ENCODE measurements at regions not wholly inside any gene's neighbourhood (a gene's known extent, or its start where the extent isn't known, plus 50 kb on each side); places are given as distances from the start of the nearest gene placed in this dataset.

DNA sequence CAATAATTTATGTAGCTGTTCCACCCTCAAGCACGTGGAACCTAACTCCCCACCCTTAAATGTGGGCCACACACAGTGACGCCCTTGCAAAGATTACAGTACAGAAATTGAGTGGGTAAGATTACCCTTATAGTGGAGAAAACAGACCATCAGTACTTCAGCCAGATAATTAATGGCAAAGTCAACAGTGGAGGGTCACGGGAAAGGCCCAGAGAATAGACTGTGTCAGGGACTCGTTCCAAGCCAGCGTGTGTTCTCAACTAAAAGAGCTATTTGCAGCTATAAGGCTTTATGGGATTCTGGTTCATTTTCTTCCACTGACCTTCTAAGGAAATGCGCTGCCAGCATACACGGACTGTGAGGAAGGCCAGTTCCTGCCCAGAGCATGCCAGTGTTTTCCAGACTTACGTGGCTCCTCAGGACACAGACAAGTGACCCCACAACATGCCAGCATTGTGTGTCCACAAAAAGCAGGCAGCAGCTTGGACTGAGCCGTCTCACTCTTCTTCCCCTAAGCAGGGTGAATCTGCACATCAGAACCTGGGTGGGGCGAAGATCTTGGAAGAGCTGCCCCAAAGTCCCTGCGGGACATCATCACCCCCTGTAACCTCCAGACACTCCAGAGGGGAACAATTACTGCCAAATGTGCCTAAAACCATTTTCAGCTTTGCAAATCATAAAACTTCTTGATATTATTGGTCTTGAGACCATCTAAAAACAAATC, 428.5 kb downstream of the OCA2 start:
- no peak for DNase-seq

DNA sequence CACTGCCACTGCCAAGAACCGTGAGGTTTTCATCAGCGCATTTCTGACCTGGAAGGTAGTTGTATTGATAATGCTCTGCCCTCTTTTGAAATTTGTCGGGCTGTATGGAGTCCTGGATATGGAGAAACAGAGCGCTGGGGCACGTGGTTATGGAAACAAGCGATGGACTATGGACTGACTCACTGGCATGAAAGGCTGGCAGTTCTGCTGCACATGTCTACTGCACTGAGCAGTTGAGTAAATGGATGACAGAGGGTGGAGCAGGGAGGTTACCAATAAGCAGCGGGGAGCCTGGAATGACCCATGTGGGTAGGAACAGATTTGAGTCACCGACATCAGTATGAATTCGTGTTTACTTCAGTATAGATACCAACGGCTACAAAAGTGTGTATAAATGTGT, 429.5 kb downstream of the OCA2 start:
- DNase-seq, result no peak

DNA sequence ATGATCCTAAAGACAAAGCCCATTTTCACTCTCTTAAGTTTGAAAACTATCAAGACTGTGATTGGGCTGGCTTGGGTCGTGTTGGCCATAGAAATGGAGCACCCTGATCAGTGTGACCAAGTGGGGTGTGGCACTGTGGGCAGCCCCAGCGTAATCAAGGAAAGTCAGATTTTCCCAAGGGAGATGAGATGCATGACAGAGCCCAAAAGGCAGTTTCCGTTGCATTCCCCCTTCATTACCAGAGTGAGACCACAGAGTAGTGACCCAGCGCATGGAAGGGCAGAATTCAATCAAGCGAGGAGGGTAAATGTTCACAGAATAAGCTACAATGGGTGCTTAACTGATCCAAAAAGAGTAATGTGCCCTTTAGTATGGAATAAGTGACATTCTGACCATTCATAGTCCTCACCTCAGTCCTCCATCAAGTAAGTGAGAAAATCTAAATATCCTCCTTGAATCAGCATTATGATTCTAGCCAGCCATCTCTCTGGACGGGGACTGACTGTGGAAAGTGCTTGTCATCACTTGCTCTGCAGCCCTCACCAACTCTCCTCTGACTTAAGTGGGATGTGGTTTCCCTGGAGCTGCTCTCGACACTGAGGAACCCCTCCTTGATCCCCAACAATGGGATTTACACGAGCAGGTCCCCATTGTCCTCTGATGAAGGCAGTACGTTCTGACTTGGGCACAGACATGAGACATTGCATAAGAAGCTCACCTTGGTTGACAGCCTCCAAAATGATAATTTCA, 430.5 kb downstream of the OCA2 start:
- no peak for DNase-seq

- no peak for DNase-seq
Measured at GRCh38 chr15:27665002-27665401, 434.1 kb downstream of the OCA2 start.

GRCh38 chr15:27662892-27663291, 436.2 kb downstream of the OCA2 start:
- no peak for DNase-seq

DNA sequence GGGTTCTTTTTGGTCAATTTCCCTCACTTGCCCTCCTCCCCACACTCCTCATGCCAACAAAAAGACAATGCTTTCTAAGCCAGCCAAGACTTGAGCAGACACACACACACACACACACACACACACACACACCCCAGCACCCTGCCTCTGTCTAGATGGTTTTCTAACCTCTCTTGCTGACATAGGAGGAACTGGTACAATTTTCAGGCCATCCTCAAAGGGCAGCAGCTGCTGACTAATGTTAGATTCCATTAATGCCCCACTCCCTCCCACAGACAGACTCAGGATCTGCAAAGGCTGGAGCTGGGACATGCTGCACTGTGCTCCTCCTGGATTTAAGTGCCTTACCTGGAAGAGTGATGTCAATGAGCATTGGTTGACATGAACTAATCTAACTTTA, 438.4 kb downstream of the OCA2 start:
- DNase-seq, result no peak

DNA sequence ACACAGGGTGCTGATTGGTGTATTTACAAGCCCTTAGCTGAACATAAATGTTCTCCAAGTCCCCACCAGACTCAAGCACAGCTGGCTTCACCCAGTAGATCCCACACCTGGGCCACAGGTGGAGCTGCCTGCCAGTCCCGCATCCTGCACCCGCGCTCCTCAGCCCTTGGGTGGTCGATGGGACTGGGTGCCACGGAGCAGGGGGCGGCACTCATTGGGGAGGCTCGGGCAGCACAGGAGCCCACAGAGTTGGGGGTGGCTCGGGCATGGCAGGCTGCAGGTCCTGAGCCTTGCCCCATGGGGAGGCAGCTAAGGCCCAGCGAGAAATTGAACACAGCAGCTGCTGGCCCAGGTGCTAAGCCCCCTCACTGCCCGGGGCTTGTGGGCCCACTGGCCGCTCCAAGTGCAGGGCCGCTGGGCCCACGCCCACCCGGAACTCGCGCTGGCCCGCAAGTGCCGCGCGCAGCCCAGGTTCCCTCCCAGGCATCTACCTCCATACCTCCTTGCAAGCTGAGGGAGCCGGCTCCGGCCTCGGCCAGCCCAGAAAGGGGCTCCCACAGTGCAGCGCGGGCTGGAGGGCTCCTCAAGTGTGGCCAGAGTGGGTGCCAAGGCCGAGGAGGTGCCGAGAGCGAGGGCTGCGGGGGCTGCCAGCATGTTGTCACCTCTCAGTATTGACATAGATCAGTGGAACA, 442.7 kb downstream of the OCA2 start:
- no peak for DNase-seq

- no peak for DNase-seq
Measured at GRCh38 chr15:27655056-27655455, 444.1 kb downstream of the OCA2 start.

GRCh38 chr15:27650244-27650643, 448.9 kb downstream of the OCA2 start:
- DNase-seq, result no peak

DNA sequence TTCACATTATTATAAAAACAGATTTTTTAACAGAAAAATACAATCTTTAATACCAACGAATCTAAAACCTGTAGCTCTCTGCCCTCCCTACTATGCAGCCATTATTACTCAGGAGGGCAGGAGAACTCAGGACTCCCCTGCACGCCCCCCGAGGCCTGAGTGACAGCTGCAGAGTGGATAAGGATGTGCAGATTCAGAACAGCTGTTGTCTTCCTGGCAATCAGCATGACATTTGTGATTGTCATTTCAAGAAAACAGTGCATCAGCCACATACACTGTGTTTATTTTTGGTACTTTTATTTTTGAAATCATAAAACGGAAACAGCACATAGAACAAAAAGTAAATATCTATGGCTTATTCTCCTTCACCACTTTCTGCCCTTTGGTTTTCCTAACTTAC, 450.8 kb downstream of the OCA2 start:
- no peak for DNase-seq

DNA sequence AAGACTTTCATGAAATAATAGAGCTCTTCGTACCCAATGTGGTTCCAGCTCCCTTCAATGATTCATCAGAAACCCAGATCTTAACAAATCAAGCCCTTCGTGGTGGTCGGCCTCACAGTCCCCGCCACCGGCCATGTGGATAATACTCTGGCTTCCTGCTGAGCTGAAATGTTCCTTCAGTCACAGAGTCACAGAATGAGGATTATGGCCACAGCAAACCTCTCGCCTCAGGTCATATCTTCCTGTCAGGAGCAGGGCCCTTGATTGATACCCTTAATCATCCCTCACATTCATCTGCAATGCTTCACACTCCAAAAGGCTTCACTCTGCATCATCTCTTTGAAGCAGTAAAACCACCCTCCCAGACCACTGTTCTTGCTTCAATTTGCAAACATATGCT, 452.6 kb downstream of the OCA2 start:
- DNase-seq, result no peak

- no peak for DNase-seq
Measured at GRCh38 chr15:27645672-27646071, 453.4 kb downstream of the OCA2 start.

- no peak for DNase-seq
Measured at GRCh38 chr15:27642981-27643380, 456.1 kb downstream of the OCA2 start.

DNA sequence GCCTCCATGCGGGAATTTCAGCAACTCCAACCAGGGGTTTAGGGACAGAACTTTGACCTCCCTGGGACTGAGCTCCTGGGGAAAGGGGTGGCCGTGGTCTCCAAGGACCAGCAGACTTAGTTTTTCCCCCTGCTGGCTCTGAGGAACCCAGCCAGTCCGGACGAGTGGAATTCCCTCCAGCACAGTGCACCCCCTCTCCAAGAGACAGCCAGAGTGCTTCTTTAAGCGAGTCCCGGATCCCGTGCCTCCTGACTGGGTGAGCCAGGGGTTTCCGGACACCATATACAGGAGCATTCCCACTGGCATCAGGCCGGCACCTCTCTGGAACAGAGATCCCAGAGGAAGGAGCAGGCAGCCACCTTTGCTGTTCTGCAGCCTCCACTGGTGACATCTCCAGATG, 459.5 kb downstream of the OCA2 start:
- DNase-seq, result no peak

- DNase-seq, result no peak
Measured at GRCh38 chr15:27638958-27639357, 460.2 kb downstream of the OCA2 start.

DNA sequence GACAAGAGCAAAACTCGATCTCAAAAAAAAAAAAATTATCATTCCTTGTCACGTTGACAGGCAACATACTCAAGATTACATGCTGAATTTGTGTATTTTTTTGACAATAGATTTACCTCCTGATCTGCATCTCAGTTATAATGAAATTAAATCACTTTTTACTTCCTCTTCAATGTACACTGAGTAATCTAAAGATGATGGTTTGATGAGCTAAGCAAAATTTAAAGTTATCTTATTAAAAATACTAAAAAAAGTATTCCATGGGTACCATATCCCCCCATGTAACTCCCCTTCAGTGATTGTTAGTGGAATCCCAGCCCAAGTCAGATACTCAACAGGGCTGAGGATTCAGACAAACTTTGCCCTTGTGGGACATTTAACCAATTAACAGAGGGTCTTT, 463.2 kb downstream of the OCA2 start:
- no peak for DNase-seq

DNA sequence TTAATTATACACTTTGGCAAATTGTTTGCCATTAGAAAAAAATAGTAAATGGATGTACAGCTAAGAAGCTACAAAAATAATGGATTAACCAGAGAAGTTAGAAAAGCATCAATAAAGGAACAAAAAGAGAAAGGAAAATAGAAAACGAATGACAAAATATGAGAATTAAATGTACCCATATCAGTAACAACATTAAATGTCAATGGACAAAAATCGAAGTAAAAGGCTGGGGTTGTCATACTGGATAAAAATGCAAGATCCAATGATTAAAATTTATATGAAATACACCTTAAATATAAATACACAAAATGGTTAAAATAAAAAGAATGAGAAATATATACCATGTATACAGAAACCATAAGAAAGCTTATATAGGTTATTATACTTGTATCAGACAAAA, 470.6 kb downstream of the OCA2 start:
- DNase-seq, result no peak

- DNase-seq, result no peak
Measured at GRCh38 chr15:27627623-27628022, 471.5 kb downstream of the OCA2 start.

GRCh38 chr15:27623560-27624305, 475.4 kb downstream of the OCA2 start:
- no peak for DNase-seq

DNA sequence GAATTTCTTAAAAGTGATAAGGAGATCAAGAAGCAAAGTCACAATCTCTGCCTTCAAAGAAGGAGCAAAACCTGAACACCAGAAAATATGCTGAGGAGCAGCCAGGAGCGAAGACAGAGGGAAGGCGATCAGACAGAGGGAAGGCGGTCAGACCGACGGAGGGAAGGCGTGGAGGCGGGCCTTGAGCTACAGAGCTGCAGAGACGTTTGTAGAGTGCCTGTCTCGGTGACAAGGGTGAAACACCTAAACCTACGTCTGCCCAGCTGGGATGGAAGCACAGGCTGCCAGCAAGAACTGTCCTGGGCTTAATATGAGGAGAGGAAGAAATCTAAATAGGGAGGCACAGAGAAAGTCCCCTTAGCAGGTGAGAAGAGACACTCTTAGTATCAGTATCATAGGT, 476.0 kb downstream of the OCA2 start:
- DNase-seq, result no peak

DNA sequence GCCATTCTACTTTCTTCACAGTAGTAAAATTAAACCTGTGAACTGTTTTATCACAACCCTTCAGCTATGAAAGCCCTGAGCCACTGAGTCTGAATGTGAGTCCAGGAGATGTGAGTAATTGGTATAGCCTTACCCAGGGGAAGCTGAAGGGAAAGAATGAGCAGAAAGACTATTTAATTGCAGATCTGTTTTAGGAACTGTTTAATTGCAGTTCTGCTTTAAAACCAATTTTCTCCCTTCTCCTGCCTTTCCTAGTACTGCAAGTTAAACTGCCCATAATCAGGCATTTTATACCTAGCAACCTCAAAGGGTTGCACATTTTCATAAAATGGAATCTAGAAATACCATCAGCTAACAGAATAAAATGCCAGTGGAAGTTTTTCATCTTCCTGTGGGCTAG, 476.7 kb downstream of the OCA2 start:
- DNase-seq, result no peak

DNA sequence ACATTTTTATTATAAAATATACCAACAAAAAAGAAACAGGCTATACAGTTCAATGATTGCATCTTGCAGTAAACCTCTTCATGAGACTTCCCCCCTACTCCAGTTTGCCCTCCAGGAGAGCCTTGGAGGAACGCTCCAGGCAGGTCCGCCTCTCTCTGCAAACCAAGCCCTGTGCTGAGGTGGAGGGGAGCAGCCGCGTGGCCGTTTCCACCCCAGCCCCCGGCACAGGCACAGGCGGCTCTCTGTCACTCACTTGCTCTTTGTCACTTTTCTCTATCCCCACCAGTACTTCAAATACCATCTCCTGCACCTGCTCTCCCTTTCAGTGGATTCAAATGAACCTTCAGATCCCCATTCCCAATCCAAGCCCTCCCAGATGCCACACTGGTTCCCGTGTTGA, 479.9 kb downstream of the OCA2 start:
- no peak for DNase-seq

- DNase-seq, result no peak
Measured at GRCh38 chr15:27617013-27617412, 482.1 kb downstream of the OCA2 start.

All from right forelimb (tissue), 1 donor.